H9 (cell line): ENCODE measurements at regions not wholly inside any gene's neighbourhood (a gene's known extent, or its start where the extent isn't known, plus 50 kb on each side); places are given as distances from the start of the nearest gene placed in this dataset.

Experiments
- DNase-seq: peaks from one replicate; pipeline ENCODE4 v3.0.0-alpha.2; 2017
- H2AFZ ChIP-seq: one replicate; pipeline ENCODE4 v1.6.1; 2013; ENCODE audit warnings: mild to moderate bottlenecking, low read length, control low read depth, moderate library complexity
- H2AK5ac ChIP-seq: 2 replicates; pipeline ENCODE4 v1.6.1; 2013; ENCODE audit warnings: low read length, control low read depth, mixed read lengths; ENCODE audit not compliant: insufficient read length
- H2BK120ac ChIP-seq: one replicate; pipeline ENCODE4 v1.6.1; 2013; ENCODE audit warnings: low read depth, mild to moderate bottlenecking, low read length, control low read depth, inconsistent platforms; ENCODE audit not compliant: poor library complexity, severe bottlenecking
- H2BK12ac ChIP-seq: 2 replicates; pipeline ENCODE4 v1.6.1; 2013; ENCODE audit warnings: low read length, control low read depth, mixed read lengths, low read depth; ENCODE audit not compliant: insufficient read length
- H2BK15ac ChIP-seq: 2 replicates; pipeline ENCODE4 v1.6.1; 2013; ENCODE audit warnings: low read depth, low read length, control low read depth
- H2BK20ac ChIP-seq: one replicate; pipeline ENCODE4 v1.6.1; 2013; ENCODE audit warnings: low read depth, mild to moderate bottlenecking, low read length, control low read depth, inconsistent platforms; ENCODE audit not compliant: poor library complexity, severe bottlenecking
- H2BK5ac ChIP-seq: 2 replicates; pipeline ENCODE4 v1.6.1; 2013; ENCODE audit warnings: low read length, control low read depth, mixed read lengths; ENCODE audit not compliant: insufficient read length
- H3K14ac ChIP-seq: 2 replicates; pipeline ENCODE4 v1.6.1; 2013; ENCODE audit warnings: low read length, control low read depth; ENCODE audit not compliant: insufficient read depth
- H3K18ac ChIP-seq: 2 replicates; pipeline ENCODE4 v1.6.1; 2013; ENCODE audit warnings: low read depth, mild to moderate bottlenecking, mixed read lengths, low read length, control low read depth; ENCODE audit not compliant: insufficient read length
- H3K23ac ChIP-seq: 2 replicates; pipeline ENCODE4 v1.6.1; 2013; ENCODE audit warnings: low read length, control low read depth, mixed read lengths, low read depth; ENCODE audit not compliant: insufficient read length
- H3K23me2 ChIP-seq: 2 replicates; pipeline ENCODE4 v1.6.1; 2013; ENCODE audit warnings: low read depth, mild to moderate bottlenecking, mixed read lengths, low read length, control low read depth; ENCODE audit not compliant: insufficient read length, poor library complexity, severe bottlenecking
- H3K27ac ChIP-seq: 2 replicates; pipeline ENCODE4 v1.5.1; 2013; ENCODE audit warnings: low read length, control low read depth, mixed read lengths, low read depth; ENCODE audit not compliant: insufficient read length
- H3K27me3 ChIP-seq: 2 replicates; pipeline ENCODE4 v1.6.1; 2013; ENCODE audit warnings: low read length, control low read depth, inconsistent platforms; ENCODE audit not compliant: insufficient read depth
- H3K4ac ChIP-seq: 2 replicates; pipeline ENCODE4 v1.6.1; 2013; ENCODE audit warnings: low read depth, mild to moderate bottlenecking, control low read depth, inconsistent platforms, low read length, moderate library complexity
- H3K4me1 ChIP-seq: 2 replicates; pipeline ENCODE4 v1.6.1; 2013; ENCODE audit warnings: low read length, control low read depth, inconsistent platforms; ENCODE audit not compliant: insufficient read depth
- H3K4me2 ChIP-seq: 2 replicates; pipeline ENCODE4 v1.6.1; 2013; ENCODE audit warnings: low read length, control low read depth, mixed read lengths; ENCODE audit not compliant: insufficient read length, insufficient read depth
- H3K56ac ChIP-seq: 2 replicates; pipeline ENCODE4 v1.6.1; 2013; ENCODE audit warnings: low read depth, mild to moderate bottlenecking, mixed read lengths, low read length, control low read depth; ENCODE audit not compliant: insufficient read length
- H3K79me1 ChIP-seq: 2 replicates; pipeline ENCODE4 v1.6.1; 2013; ENCODE audit warnings: low read depth, mild to moderate bottlenecking, moderate library complexity, low read length, control low read depth, inconsistent platforms; ENCODE audit not compliant: insufficient read depth, poor library complexity, severe bottlenecking
- H3K79me2 ChIP-seq: 2 replicates; pipeline ENCODE4 v1.6.1; 2013; ENCODE audit warnings: low read length, control low read depth, inconsistent platforms; ENCODE audit not compliant: insufficient read depth
- H3K9ac ChIP-seq: 2 replicates; pipeline ENCODE4 v1.6.1; 2013; ENCODE audit warnings: low read length, control low read depth, mixed read lengths; ENCODE audit not compliant: insufficient read length; ENCODE audit errors: extremely low read depth
- H3K9me3 ChIP-seq: one replicate; pipeline ENCODE4 v1.6.1; 2013; ENCODE audit warnings: low read depth, low read length, inconsistent platforms; ENCODE audit not compliant: control insufficient read depth
- H3T11ph ChIP-seq: one replicate; pipeline ENCODE4 v1.6.1; 2013; ENCODE audit warnings: mild to moderate bottlenecking, low read length, control low read depth, inconsistent platforms
- H4K20me1 ChIP-seq: one replicate; pipeline ENCODE4 v1.6.1; 2013; ENCODE audit not compliant: control insufficient read depth, insufficient read length, insufficient read depth
- H4K5ac ChIP-seq: 2 replicates; pipeline ENCODE4 v1.6.1; 2013; ENCODE audit warnings: low read depth, mild to moderate bottlenecking, mixed read lengths, low read length, control low read depth; ENCODE audit not compliant: insufficient read length
- H4K8ac ChIP-seq: replicated peaks from 2 replicates; pipeline ENCODE4 v1.6.1; 2013; ENCODE audit warnings: low read length, control low read depth, mixed read lengths, low read depth; ENCODE audit not compliant: insufficient read length
- H4K91ac ChIP-seq: 2 replicates; pipeline ENCODE4 v1.6.1; 2013; ENCODE audit warnings: low read depth, mild to moderate bottlenecking, moderate library complexity, mixed read lengths, low read length, control low read depth; ENCODE audit not compliant: insufficient read length
- H3K27ac Mint-ChIP-seq, 3 experiments: 2 replicates in 2 of 3; 3 replicates in 1 of 3; pipeline ENCODE4 v1.8.0; 2020 to 2021; ENCODE audit warnings: mixed read lengths in 3 of 3, mild to moderate bottlenecking in 1 of 3, moderate library complexity in 1 of 3
- H3K27me3 Mint-ChIP-seq: 2 replicates; pipeline ENCODE4 v1.8.0; 2021; ENCODE audit warnings: low read depth, mild to moderate bottlenecking, moderate library complexity, mixed read lengths
- H3K36me3 Mint-ChIP-seq, 3 experiments: 2 replicates in 2 of 3; 3 replicates in 1 of 3; pipeline ENCODE4 v1.8.0; 2020 to 2021; ENCODE audit warnings: low read depth in 3 of 3, mixed read lengths in 3 of 3; ENCODE audit not compliant: insufficient read depth in 1 of 3
- H3K4me1 Mint-ChIP-seq, 2 experiments: 2 replicates each; pipeline ENCODE4 v1.8.0; 2020; ENCODE audit warnings: mixed read lengths in 2 of 2
- H3K4me3 Mint-ChIP-seq, 2 experiments: 2 replicates in 1 of 2; 3 replicates in 1 of 2; pipeline ENCODE4 v1.8.0; 2020 to 2021; ENCODE audit warnings: mild to moderate bottlenecking in 2 of 2, mixed read lengths in 2 of 2, moderate library complexity in 1 of 2
- H3K9me3 Mint-ChIP-seq, 2 experiments: 2 replicates in 1 of 2; 3 replicates in 1 of 2; pipeline ENCODE4 v1.8.0; 2020; ENCODE audit warnings: mild to moderate bottlenecking in 2 of 2, mixed read lengths in 2 of 2, moderate library complexity in 1 of 2
- CTCF ChIP-seq: fragments of 200-600 bp; sonication (generic); conservative IDR thresholded peaks from 3 replicates; pipeline ENCODE4 v1.8.0; 2021; ENCODE audit warnings: antibody characterized with exemption, mild to moderate bottlenecking
- WGBS: extraction: QIAGEN DNeasy Blood & Tissue Kit; methylation state at CpG from one replicate; pipeline ENCODE4 v1.1.7; 2013; ENCODE audit warnings: missing lambda C conversion rate, low lambda C conversion rate, mixed read lengths; ENCODE audit not compliant: insufficient read length; ENCODE audit errors: extremely low coverage; 5-methylcytosine and 5-hydroxymethylcytosine counted together

GRCh38 chr14:104448321-104448720, 131.2 kb upstream of the C14orf180 start:
- H3K18ac ChIP-seq = no peak overlapping the region
- no peak overlapping the region for H4K5ac ChIP-seq
- no peak overlapping the region for H2BK15ac ChIP-seq
- H4K8ac ChIP-seq = no peak overlapping the region
- no peaks in the 10 kb centered on the region for H4K20me1 ChIP-seq
- Mint-ChIP-seq H3K4me3 (no peak overlapping the region), H3K27ac (no peak overlapping the region), H3K4me1 (peaks cover 3 to 6% of the 10 kb centered on the region in 2 experiments), H3K27me3 (peaks cover 26% of the 10 kb centered on the region), H3K9me3 (peaks cover 17 to 27% of the 10 kb centered on the region in 2 experiments), H3K36me3 (no peaks in the 10 kb centered on the region; a peak in 1 of 7 replicates)
- no peak overlapping the region for H2BK20ac ChIP-seq
- no peaks in the 10 kb centered on the region for H3K9me3 ChIP-seq
- no peak overlapping the region for H2AK5ac ChIP-seq
- no peak overlapping the region for H2AFZ ChIP-seq
- no peak overlapping the region for H3K27ac ChIP-seq
- no peaks in the 10 kb centered on the region for H3K23me2 ChIP-seq
- H3K4ac ChIP-seq = no peak overlapping the region
- no peak for DNase-seq
- H3T11ph ChIP-seq = no peak overlapping the region
- no peak overlapping the region for H3K56ac ChIP-seq
- TF ChIP-seq CTCF = no peak
- no peak overlapping the region for H2BK120ac ChIP-seq
- no CpG with 5 or more reads among the region's 2 CpGs for WGBS
- H3K23ac ChIP-seq = no peak overlapping the region
- H3K14ac ChIP-seq = no peak overlapping the region
- H4K91ac ChIP-seq = no peak overlapping the region
- no peaks in the 10 kb centered on the region for H3K79me2 ChIP-seq
- H2BK12ac ChIP-seq = no peak overlapping the region
- H3K9ac ChIP-seq = no peak overlapping the region
- no peaks in the 10 kb centered on the region for H3K79me1 ChIP-seq
- no peak overlapping the region for H3K4me2 ChIP-seq
- no peak overlapping the region for H2BK5ac ChIP-seq
- H3K27me3 ChIP-seq = no peaks in the 10 kb centered on the region
- no peaks in the 10 kb centered on the region for H3K4me1 ChIP-seq
